ENCODE measurements at regions not wholly inside any gene's neighbourhood (a gene's known extent, or its start where the extent isn't known, plus 50 kb on each side); places are given as distances from the start of the nearest gene placed in this dataset.

DNA sequence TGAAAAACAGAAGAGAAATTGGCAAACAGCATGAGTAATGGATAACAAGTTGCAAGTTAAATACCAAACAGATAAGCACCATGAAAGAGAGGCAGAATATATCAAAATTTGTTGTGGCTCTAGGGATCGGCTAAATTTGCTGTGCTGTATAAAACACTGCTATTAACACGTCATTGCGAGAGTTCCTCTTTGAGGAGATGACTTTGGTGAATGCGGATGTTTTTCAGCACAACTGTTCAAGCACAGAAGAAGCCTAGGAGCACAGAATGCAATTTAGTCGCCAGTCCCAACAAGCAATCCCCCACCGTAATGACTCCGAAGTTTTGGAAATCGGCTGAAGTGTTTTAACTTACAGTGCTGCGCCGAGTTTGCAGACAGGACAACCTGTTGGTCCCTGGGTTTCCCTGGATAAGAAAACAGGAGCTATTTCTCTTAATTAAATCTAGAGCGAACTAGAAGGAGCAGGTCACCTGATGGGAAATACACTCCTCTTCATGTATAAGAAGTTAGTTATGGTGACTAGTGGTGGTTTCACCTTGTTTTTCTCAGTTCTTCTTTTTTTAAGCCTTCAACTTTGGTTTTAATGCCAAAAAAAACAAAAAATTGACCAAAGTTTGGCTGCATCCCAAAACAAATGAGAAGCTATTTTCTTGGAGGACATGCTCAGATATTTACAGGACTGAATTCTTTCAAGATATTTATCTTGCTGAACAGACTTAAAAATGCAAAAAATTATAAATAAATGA lies 454.1 kb upstream of the SALL3 start:
- DNase-seq = no peak

DNA sequence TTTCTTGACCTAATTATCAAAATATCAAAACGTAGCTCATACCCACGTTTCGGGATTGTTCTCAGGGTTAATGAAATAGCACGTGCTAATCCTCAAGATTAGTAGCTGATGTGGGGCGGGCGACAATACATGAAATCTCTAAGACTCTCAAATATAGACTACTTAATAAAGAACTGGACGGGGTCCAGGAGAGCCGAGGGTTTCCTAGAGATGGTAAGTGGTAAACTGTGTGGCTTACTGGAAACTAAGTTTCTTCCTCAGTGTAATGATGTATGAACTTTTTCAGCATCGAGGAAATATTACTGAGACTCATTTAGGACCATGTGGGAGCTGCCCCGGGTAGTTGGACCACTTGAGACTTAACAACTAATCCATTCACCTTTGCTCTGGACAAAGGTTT lies 453.3 kb upstream of the SALL3 start:
- DNase-seq = no peak

DNA sequence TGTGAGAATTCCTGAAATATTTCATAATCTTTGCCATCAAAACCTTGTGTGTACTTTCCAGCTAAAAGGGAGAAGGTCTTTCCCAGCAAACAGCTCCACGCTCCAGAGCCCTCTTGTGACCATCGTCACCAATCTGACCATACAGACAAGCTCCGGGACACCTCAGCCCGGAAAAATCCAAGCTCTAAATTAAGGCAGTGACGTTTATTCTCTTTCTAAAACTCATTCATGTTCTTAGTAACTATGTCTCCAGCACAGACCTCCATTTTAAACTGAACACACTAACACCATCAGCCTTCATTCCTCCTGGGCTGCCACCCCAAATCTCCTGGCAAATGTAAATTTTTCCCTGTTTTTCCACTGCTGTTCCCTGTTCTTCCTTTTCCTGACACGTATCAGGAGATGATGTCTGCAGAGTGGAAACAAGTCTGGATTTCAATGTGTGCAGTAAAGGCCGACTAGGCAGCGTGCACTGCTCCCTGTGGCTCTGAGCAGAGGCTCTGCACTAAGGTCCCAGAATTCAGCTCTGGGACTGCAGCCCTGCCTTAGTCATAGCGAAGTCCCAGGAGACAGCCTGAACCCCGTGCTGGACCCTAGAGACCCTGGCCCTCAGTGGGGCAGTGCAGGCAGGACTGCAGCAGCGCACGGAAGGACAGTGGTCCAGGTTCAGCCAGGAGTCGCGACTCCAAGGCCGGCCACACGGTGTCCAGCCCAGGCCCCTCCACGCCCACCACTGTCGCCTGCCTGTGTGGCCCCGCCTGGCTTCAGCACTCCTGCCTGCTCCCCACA lies 452.5 kb upstream of the SALL3 start:
- DNase-seq = no peak

- DNase-seq = no peak
These were observed 451.6 kb upstream of the SALL3 start for GRCh38 chr18:78527984-78528383.

DNA sequence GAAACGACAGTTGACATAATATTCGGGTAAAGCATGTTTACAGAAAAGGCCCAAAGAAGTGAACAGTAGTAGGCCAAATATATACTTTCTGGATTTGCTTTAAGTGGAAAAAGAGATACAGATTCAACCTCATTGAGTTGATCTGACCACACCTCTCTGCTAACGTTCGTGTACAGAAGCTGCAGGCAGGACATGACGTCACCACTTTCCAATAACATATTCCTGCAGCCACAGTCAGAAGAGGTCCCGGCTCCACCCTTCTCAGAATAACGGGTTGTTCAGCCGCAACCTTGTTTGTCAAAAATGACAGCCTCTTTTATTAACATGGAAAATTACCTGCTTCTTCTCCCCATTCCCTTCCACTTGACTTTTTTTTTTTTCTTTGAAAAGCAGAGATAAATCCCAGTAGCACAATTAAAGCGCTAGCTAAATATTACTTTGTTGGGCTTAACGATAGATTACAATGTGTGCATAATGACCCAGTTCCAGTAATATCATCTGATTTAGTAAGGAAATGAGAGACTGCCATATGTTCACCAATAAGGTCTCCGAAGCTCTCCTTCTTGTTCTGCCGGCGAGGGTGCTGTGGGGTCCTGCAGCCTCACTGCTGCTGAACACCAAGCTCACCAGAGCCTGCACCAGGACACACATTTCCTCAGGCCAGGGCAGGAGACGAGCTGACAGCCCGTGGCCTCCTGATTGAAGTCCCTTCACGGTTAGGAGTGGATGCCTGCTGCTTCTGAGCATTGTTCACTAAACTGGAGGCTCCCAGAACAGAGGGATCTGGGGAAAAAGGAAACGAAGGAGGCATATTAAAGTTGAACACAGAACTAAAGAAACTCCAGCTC lies 451.0 kb upstream of the SALL3 start:
- no peak for DNase-seq

DNA sequence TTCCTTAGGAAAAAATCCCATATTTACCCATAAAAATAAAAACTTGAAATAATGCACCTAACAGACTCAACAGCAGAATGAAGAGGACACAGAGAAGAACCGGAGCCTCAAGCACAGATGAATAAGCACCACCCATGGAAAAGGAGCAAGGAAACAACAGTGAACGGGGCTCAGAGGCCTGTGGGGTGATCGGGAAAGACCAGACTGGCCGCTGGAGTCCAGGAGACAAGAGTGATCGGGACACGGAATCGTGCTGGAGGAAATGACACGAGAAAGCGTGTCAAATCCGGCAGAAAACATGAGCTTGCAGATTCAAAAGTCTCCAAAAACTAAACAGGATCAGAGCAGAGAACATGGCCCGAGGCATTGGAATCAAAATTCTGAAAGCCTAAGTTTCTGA lies 448.0 kb upstream of the SALL3 start:
- DNase-seq = no peak

DNA sequence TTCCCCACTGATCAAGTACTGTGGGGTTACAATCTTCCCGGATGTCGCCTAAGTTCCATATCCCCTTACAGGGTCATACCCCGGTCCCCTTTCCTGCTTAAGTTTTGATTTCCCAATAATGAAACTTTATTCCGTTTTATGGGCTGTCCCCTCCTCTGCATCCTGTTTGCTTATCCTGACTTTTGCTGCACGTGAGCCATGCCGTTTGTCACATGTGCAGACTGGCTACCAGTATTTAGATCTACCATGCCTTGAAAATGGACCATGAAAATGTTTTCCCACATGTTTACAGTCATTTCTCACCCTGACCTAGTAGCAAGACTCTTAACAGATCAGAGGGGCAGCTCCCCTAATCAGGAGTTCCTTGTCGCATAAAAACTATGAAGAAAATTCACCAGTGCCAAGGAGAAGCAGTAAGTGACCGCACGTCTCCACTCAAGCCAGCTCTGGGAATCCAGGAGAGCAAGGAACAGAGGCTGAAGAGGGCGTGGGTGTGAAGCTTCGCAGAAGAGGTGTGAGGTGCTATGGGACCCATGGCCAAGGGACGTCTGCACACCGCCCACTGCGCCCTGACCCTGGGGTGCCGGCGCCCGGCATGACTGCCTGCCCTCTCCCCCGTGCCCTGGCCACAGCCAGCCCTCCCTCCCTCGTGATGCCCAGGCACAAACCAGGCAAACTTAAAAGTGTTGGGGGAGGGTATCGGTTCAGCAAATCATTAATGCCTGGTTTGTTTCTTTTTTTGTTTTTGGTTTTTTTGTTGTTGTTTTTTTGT lies 440.8 kb upstream of the SALL3 start:
- no peak for DNase-seq

GRCh38 chr18:78540636-78541529 lies 438.7 kb upstream of the SALL3 start:
- DNase-seq = no peak

- DNase-seq = no peak
These were observed 437.4 kb upstream of the SALL3 start for GRCh38 chr18:78542204-78542603.

DNA sequence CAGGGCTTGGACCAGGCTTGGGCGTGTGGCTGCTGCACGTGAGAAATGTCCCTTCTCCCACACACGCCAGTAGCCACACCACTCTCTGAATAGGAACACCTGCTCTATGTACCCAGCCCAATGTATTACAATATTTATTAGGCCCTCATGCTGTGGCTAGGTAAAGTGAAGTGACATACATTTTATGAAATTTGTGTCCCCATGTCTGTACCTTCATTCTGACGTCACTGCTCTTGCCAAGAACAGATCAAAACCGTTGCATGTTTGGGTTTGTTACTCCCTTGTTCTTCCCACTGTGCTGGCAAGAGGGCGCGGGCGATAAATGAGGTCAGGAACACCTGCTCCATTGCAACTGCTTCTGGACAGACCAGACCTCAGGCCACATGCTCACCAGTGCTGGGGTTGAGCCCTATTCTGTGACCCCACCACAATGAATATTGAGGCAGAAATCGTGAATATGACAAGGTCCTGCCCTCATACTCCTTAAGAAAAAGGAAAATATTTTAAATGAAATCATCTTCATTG lies 436.4 kb upstream of the SALL3 start:
- no peak for DNase-seq

DNA sequence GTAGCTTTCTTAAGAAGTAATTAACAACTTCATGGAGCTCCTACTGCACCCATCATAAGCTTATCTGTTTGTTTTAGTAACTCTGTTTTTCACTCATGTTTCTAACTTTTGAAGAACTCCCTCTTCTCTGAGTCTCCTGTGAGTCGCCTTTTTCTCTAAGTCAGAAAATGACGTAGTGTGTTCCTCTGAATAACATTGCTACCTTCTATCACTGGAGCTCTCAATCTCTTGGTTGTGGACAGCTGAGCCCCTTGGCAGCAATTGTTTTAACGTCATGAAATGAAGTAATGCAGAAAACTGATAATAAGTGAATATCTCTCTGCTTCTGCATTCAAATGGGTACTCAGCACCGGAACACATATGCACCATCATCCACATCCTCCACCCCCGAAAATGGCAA lies 433.3 kb upstream of the SALL3 start:
- DNase-seq = no peak

GRCh38 chr18:78547817-78548216 lies 431.8 kb upstream of the SALL3 start:
- no peak for DNase-seq

GRCh38 chr18:78548261-78549058 lies 431.2 kb upstream of the SALL3 start:
- no peak for DNase-seq

DNA sequence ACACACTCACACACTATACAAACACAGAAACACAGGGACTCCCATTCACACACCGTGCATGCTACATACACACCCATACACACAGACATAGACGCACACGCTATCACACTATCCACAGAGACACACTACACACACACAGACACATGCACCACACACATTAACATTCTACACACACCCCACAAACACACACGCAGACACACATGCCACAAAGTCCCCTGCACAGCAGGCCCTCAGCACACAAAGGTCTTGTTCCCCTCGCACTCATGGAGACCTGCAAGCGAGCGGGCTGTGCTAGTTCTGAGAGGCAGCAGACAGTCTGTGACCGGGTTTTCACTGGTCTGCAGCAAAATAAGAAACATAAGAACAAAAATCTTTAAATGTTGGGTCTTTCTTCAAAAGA lies 429.6 kb upstream of the SALL3 start:
- no peak for DNase-seq

- DNase-seq = no peak
These were observed 424.5 kb upstream of the SALL3 start for GRCh38 chr18:78554944-78555608.

GRCh38 chr18:78557371-78557770 lies 422.2 kb upstream of the SALL3 start:
- DNase-seq = no peak

GRCh38 chr18:78558101-78558810 lies 421.4 kb upstream of the SALL3 start:
- DNase-seq = no peak

GRCh38 chr18:78558948-78559347 lies 420.7 kb upstream of the SALL3 start:
- DNase-seq = no peak

DNA sequence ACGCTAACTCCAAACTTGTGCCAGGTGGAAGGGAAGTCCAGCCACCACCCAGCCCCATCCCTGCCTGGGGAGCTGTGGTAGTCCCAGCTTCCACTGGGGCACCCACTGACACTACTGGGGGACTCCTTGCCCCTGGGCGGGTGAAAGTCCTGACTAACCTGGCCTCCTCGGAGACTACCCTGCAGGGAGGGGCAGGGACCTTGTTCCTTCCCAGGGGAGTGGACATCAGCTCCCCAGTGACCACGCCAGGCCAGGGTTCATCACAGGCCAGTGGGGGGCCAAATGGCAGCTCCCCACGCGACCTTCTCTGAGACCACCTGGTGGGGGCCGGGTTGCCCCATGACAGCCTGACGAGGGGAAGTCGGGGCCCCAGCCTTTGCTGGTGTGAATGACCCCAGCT lies 420.0 kb upstream of the SALL3 start:
- no peak for DNase-seq
